Uterus (tissue), 3 donors: ENCODE measurements at regions not wholly inside any gene's neighbourhood (a gene's known extent, or its start where the extent isn't known, plus 50 kb on each side); places are given as distances from the start of the nearest gene placed in this dataset.

Experiments
- DNase-seq, 2 donors: peaks; one replicate each; pipeline ENCODE4 v3.0.0-alpha.2; 2019 to 2020
- H3K27ac ChIP-seq, 2 donors: fragments of 200-600 bp; sonication (generic); 1 replicate in 1 of 2; 2 replicates in 1 of 2; pipeline ENCODE4 v1.5.1; 2016 to 2018
- H3K27me3 ChIP-seq, 2 donors: fragments of 200-600 bp; sonication (generic); one replicate each; pipeline ENCODE4 v1.5.1; 2018 to 2019; ENCODE audit warnings: control low read depth in 1 of 2
- H3K36me3 ChIP-seq, 2 donors: fragments of 200-600 bp; sonication (generic); one replicate each; pipeline ENCODE4 v1.5.1; 2019; ENCODE audit warnings: control low read depth in 1 of 2
- H3K4me1 ChIP-seq, 2 donors: fragments of 200-600 bp; sonication (generic); one replicate each; pipeline ENCODE4 v1.5.1; 2018 to 2019; ENCODE audit warnings: control low read depth in 1 of 2
- H3K4me3 ChIP-seq, 2 donors: fragments of 200-600 bp; sonication (generic); 1 replicate in 1 of 2; 2 replicates in 1 of 2; pipeline ENCODE4 v1.5.1; 2018 to 2019; ENCODE audit warnings: mild to moderate bottlenecking in 1 of 2
- H3K9me3 ChIP-seq, 2 donors: fragments of 200-600 bp; sonication (generic); one replicate each; pipeline ENCODE4 v1.5.1; 2019; ENCODE audit warnings: control low read depth in 1 of 2
- CTCF ChIP-seq, 4 experiments: fragments of 200-600 bp in 2 of 4; fragments of 450-650 bp in 2 of 4; sonication (generic) in 2 of 4; IDR thresholded peaks; one replicate each; pipeline ENCODE4 v1.5.1; 2016 to 2019; ENCODE audit warnings: antibody characterized with exemption in 4 of 4, mild to moderate bottlenecking in 2 of 4, moderate library complexity in 1 of 4
- POLR2A ChIP-seq, 2 donors: fragments of 450-650 bp; IDR thresholded peaks; one replicate each; pipeline ENCODE4 v1.6.1; 2016; ENCODE audit warnings: antibody characterized with exemption in 2 of 2, mild to moderate bottlenecking in 1 of 2, moderate library complexity in 1 of 2
- intact Hi-C: fragments of 100-400 bp; cut with DNase I; formaldehyde crosslinking; loops from one replicate; pipeline ENCODE4 v1.15.1; 2023; ENCODE audit warnings: low total_unique reads
- donor health status: DM: yes; HTN: yes; CAD: no.

DNA sequence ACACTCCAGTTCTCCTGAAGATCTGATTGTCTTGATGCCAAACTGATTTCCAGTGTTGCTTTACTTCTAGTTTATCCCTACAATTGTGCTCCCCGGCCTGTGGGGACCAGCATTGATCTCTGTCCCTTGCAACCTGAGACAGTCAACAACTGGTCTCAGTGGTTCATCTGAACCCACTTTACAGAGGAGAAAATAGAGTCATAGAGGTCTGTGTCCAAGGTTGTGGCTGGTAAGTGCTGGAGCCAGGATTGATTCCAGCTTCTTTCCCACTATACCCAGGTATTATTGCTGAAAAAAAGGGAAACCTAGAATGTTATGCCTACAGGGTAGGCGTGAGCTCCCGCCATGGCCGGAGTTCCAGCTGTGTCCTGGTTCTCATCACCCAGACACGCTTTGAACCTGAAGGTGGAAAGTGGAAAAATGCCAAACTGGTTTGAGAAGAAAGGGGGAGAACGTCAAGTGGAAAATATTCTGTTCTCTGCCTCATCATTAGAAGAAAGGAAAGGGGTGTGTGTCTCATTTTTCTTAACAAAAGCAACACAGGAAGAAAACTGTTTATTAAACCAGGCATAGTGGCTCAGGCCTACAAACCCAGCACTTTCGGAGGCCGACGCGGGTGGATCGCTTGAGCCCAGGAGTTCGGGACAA lies 60.7 kb upstream of the ITPKB start:
- DNase-seq = peak; percentile 63 to 79
- H3K36me3 ChIP-seq = no peaks in the 10 kb centered on the region
- H3K4me3 ChIP-seq = no peak overlapping the region
- no peaks in the 10 kb centered on the region for H3K4me1 ChIP-seq
- H3K9me3 ChIP-seq = no peaks in the 10 kb centered on the region
- peak overlapping the region; percentile 86 to 87 for H3K27ac ChIP-seq
- TF ChIP-seq POLR2A (IDR thresholded peaks at IDR 0.05) (peak in 1 of 2 donors; percentile 26), CTCF (IDR thresholded peaks at IDR 0.05) (no peak)
- H3K27me3 ChIP-seq = no peaks in the 10 kb centered on the region
- intact Hi-C loops = no loop called here

DNA sequence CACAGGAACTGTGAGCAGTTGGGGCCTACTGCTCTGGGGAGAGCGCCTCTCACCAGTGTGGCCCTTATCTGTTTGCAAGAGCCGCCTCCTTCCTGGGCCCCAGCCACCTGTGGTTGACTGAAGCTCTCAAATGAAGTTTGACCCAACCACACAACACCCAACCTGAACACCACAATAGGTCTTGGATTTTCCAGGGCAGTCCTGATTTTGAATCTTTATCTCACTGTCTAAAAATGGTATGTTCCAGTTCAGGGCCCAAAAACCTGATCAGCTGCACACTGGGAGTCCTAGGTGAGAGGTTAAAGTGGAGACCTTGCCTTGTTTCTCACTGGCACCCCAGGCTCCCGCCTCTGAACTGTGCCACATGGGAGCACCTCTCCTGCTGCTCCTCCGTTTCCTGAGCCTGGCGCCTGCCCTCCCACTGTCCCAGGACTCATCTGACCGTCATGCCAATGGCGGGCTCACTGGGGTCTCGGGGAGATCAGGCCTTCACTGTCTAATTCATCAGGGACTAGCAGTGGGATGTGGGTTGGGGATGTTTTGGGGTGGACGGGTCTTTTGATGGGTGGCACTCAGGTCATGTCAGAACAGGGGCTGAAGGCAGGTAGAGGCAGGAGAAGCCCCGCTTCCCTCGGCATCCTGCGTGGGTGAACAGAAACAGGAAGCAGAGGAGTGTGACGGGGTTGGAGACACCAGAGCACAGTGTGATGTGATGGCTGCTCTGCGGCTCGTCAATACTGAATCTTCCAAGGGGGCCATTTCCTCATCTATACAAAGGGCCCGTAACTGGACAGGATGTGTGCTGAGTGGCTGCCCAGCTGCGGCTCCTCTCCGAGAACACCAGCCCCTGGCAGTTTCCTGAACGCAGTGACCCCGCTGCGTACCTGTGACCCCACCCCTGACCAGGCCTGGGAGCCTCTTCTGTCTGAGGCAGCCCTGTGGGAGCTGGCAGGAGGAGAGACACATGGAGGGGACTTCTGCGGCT lies 59.6 kb upstream of the ITPKB start:
- H3K27ac ChIP-seq = peak overlapping the region; percentile 86 to 87
- no peaks in the 10 kb centered on the region for H3K4me1 ChIP-seq
- DNase-seq = no peak
- H3K9me3 ChIP-seq = no peaks in the 10 kb centered on the region
- H3K27me3 ChIP-seq = no peaks in the 10 kb centered on the region
- H3K36me3 ChIP-seq = no peaks in the 10 kb centered on the region
- H3K4me3 ChIP-seq = no peak overlapping the region
- TF ChIP-seq CTCF (IDR thresholded peaks at IDR 0.05) = no peak
- no peak for TF ChIP-seq POLR2A (IDR thresholded peaks at IDR 0.05)
- intact Hi-C loops = no loop called here

DNA sequence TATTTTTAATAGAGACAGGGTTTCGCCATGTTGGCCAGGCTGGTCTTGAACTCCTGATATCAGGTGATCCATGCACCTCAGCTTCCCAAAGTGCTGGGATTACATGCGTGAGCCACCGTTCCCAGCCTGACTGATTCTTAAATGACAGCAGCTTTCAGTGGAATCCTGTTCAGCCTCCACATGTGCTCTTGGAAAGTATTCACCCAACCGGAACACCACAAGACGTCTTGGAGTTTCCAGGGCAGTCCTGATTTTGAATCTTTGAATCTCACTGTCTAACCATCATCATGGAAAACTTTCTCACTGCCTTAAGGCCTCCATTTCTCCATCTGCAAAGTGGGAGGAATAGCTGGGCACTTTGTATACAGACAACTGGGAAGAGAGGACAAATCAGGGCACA lies 58.1 kb upstream of the ITPKB start:
- TF ChIP-seq POLR2A (IDR thresholded peaks at IDR 0.05) = no peak
- TF ChIP-seq CTCF (IDR thresholded peaks at IDR 0.05) = no peak
- no peak for DNase-seq
- H3K4me1 ChIP-seq = no peaks in the 10 kb centered on the region
- no peaks in the 10 kb centered on the region for H3K36me3 ChIP-seq
- H3K27ac ChIP-seq = no peak overlapping the region
- intact Hi-C loops = no loop called here
- H3K27me3 ChIP-seq = no peaks in the 10 kb centered on the region
- no peak overlapping the region for H3K4me3 ChIP-seq
- no peaks in the 10 kb centered on the region for H3K9me3 ChIP-seq

DNA sequence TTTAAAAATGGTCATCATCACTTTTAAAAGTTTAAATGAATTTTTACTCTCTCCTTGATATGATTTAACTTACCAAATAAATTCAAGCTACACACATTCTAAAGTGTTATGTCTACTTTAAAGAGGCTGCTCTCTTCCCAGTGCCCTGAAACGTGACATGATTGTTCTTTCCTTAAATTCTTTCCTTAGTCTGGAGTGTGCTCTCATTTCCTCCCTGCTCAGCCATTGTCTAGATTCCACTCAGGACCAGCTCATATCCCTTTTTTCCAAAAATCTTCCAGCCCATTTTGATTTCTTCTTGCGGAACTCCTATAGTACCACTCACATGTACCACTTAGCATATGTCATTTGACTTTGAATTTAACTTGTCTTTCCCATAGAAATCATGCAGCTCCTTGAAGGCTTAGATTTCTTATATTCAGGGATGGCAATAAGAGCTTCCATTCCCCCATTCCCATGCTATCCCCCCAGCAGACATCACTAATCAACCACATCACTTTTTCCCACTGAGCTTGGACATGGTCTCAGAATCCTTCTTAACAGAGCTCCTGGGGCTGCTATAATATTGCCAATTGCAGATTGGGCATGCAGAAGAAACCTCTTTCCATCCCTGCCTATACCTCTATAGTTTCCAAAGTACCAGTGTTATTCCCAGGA lies 54.7 kb upstream of the ITPKB start:
- Histone ChIP-seq H3K27me3 (no peaks in the 10 kb centered on the region), H3K9me3 (no peaks in the 10 kb centered on the region), H3K36me3 (no peaks in the 10 kb centered on the region), H3K27ac (no peak overlapping the region), H3K4me1 (no peaks in the 10 kb centered on the region), H3K4me3 (no peak overlapping the region)
- no peak for DNase-seq
- TF ChIP-seq POLR2A (IDR thresholded peaks at IDR 0.05) (no peak), CTCF (IDR thresholded peaks at IDR 0.05) (no peak)
- intact Hi-C loops = no loop called here
